ENCODE measurements at regions not wholly inside any gene's neighbourhood (a gene's known extent, or its start where the extent isn't known, plus 50 kb on each side); places are given as distances from the start of the nearest gene placed in this dataset.

DNA sequence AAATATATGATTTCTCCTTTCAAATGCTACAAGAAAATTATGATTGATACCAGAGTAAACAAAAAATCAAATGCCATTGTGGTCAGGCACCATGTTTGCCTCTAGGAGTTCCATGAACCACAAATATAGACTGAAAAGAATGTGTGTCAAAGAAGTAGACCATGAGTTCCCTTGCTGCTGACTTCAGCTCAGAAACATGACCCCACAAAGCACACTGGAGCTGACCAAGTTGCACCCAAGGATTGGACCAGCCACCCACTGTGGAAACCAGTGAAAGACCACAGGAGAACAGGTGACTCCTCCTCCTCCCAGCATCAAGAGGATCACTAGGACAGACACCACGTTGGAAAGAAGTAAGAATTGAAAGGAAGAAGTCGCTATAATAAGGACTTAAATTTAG is 90.8 kb upstream of the TENT5A start:
- Histone ChIP-seq H3K27ac (no peak overlapping the region), H3K4me1 (no peaks in the 10 kb centered on the region), H3K27me3 (no peaks in the 10 kb centered on the region), H3K4me3 (no peak overlapping the region), H3K9me3 (replicated peaks) (no peaks in the 10 kb centered on the region), H3K36me3 (no peaks in the 10 kb centered on the region)
- DNase-seq = peak in 1 of 2 experiments; percentile 11

GRCh38 chr6:81842254-81842653 is 89.8 kb upstream of the TENT5A start:
- H3K27ac ChIP-seq = no peak overlapping the region
- no peaks in the 10 kb centered on the region for H3K4me1 ChIP-seq
- H3K4me3 ChIP-seq = no peak overlapping the region
- H3K9me3 ChIP-seq (replicated peaks) = no peaks in the 10 kb centered on the region
- no peak for DNase-seq
- H3K27me3 ChIP-seq = no peaks in the 10 kb centered on the region
- H3K36me3 ChIP-seq = no peaks in the 10 kb centered on the region

DNA sequence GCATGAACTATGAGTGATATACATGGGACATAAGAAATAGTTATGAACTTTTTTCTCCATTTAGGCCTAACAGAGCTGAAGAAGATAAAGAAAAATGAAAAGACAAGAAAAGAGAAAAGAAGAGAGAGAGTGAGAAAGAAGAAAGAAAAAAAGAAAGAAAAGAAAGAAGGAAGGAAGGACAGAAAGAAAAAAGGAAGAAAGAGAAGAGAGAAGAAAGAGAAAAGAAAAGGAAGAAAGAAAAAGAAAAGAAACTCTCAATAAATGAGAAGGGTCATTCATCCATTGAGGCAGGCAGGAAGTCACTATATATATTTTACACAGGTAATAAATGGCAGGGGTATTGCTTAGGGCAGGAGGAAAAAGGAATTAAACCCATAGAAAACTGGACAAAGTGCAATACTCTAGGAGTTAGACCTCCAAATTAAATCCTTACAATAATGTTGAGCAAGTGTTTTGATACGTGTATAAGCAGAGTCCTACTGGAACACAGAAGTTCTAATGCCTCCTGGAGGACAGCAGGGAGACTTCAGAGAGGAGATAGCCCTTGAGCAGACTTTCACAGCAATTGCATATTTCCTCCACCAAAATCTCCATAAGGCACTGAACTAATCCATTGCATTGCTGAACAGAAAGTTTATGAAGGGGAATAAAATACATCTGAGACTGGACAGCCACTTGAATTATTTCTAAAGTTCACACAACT is 86.4 kb upstream of the TENT5A start:
- no peak overlapping the region for H3K4me3 ChIP-seq

GRCh38 chr6:81838031-81838430 is 85.5 kb upstream of the TENT5A start:
- no peaks in the 10 kb centered on the region for H3K36me3 ChIP-seq
- no peak for DNase-seq
- no peaks in the 10 kb centered on the region for H3K9me3 ChIP-seq (replicated peaks)
- no peaks in the 10 kb centered on the region for H3K27me3 ChIP-seq
- no peak overlapping the region for H3K27ac ChIP-seq
- no peaks in the 10 kb centered on the region; the same call in 1 of the 2 replicates for H3K4me1 ChIP-seq
- no peak overlapping the region for H3K4me3 ChIP-seq

More for the DNA sequence above, 86.4 kb upstream of the TENT5A start:
- Histone ChIP-seq H3K27me3 (no peaks in the 10 kb centered on the region), H3K4me1 (no peaks in the 10 kb centered on the region; the same call in 1 of the 2 replicates), H3K9me3 (replicated peaks) (no peaks in the 10 kb centered on the region), H3K36me3 (no peaks in the 10 kb centered on the region), H3K27ac (no peak overlapping the region)
- DNase-seq = no peak

DNA sequence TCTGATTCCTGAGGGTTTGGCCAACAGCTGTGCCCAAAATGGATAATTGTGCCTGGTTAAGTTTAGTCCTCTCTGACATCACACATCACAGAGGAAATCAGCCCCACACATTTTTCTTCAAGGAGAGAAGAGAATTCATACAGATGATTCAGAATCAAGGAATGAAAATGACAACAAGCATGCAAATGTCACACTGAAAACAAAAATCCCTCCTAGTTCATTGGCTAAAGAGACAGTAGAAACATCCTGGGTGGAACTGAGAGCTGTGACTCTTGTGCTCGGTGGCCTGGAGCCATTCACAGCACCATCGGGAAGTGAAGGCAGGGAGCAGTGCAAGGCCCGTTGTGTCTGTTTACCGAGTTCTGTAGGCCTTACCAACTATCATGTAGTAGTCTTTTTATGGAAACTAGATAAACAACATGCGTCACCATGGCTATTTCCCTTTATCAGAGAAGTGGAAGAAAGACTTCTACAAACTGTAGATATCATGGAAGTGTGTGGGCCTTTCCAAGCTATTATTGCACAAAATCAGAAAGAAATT is 81.7 kb upstream of the TENT5A start:
- Histone ChIP-seq H3K9me3 (replicated peaks) (no peaks in the 10 kb centered on the region), H3K27ac (no peak overlapping the region), H3K27me3 (no peaks in the 10 kb centered on the region), H3K4me1 (no peaks in the 10 kb centered on the region; the same call in 1 of the 2 replicates), H3K36me3 (no peaks in the 10 kb centered on the region), H3K4me3 (no peak overlapping the region)
- peak in 1 of 2 experiments; percentile 8 for DNase-seq

DNA sequence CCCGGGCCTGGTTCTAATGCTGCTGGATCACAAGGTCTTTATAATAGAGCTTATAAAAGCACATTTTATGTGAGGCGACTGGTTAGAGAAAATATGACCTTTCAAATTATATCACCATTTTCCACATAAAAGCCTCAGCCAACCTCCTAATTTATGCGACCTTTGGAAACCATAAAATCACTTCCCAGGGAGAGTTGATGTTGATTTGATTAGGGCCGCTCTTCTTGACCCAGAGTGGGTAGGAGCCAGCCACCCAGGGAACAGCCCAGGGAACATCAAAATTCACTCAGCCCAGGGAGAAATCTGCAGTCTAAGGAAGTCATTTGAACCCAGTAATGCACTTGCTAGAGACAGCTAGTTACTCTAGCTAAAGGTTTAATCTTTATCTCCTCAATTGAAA is 79.8 kb upstream of the TENT5A start:
- Histone ChIP-seq H3K27me3 (no peaks in the 10 kb centered on the region), H3K9me3 (replicated peaks) (no peaks in the 10 kb centered on the region), H3K4me3 (no peak overlapping the region), H3K27ac (no peak overlapping the region), H3K4me1 (no peaks in the 10 kb centered on the region; the same call in 1 of the 2 replicates), H3K36me3 (no peaks in the 10 kb centered on the region)
- no peak for DNase-seq

DNA sequence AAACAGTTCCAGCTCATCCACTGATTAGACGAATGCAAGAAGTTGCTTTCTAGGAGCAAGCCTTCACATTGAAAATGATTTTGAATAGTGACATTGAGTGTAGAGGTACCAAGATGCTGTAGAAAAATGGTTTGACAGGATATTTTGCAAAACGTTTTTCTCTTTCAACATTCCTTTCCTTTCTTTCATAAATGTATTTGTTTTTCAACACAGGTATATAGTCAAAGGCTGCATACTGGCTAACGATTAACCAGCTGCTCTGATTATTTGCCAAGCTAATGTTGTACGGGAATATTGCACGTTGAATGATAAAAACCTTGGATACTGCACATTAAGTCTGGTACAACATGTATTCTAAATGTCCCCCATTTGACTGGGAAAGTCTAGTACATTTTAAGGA is 78.8 kb upstream of the TENT5A start:
- Histone ChIP-seq H3K36me3 (no peaks in the 10 kb centered on the region), H3K27ac (no peak overlapping the region), H3K4me1 (no peaks in the 10 kb centered on the region; the same call in 1 of the 2 replicates), H3K4me3 (no peak overlapping the region), H3K9me3 (replicated peaks) (no peaks in the 10 kb centered on the region), H3K27me3 (no peaks in the 10 kb centered on the region)
- DNase-seq = no peak

- Histone ChIP-seq H3K27ac (no peak overlapping the region), H3K36me3 (no peaks in the 10 kb centered on the region), H3K4me1 (no peaks in the 10 kb centered on the region), H3K27me3 (no peaks in the 10 kb centered on the region), H3K4me3 (no peak overlapping the region), H3K9me3 (replicated peaks) (no peaks in the 10 kb centered on the region)
- no peak for DNase-seq
Measured at GRCh38 chr6:81826784-81827183, 74.3 kb upstream of the TENT5A start.

DNA sequence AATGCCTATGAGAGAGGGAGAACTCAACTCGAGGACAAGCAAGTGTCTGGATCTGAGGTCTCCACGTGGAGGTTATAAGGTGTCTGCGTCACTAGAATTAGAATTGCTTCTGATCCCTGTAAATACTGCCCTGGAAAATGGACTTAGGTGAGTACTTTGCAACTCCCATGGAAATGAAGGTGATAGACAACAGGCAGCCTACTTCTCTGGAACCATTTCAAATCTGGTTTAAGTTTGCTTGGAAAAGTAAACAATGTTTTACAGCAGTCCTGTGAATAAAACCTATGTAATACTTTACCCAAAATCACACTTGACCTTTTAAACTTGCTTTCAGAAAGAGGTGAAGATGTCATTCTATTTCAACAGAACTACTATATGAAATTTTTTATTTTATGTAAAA is 70.1 kb upstream of the TENT5A start:
- Histone ChIP-seq H3K27me3 (no peaks in the 10 kb centered on the region), H3K4me1 (no peaks in the 10 kb centered on the region), H3K36me3 (no peaks in the 10 kb centered on the region)

GRCh38 chr6:81821449-81821848 is 69.0 kb upstream of the TENT5A start:
- H3K9me3 ChIP-seq (replicated peaks) = no peaks in the 10 kb centered on the region
- H3K27me3 ChIP-seq = no peaks in the 10 kb centered on the region
- no peak for DNase-seq
- no peaks in the 10 kb centered on the region for H3K4me1 ChIP-seq
- H3K4me3 ChIP-seq = no peak overlapping the region
- no peaks in the 10 kb centered on the region for H3K36me3 ChIP-seq
- no peak overlapping the region for H3K27ac ChIP-seq

More for the DNA sequence above, 70.1 kb upstream of the TENT5A start:
- DNase-seq = no peak
- Histone ChIP-seq H3K9me3 (replicated peaks) (no peaks in the 10 kb centered on the region), H3K27ac (no peak overlapping the region), H3K4me3 (no peak overlapping the region)

- DNase-seq = no peak
- Histone ChIP-seq H3K27me3 (no peaks in the 10 kb centered on the region), H3K4me1 (no peaks in the 10 kb centered on the region), H3K9me3 (replicated peaks) (no peaks in the 10 kb centered on the region), H3K27ac (no peak overlapping the region), H3K36me3 (no peaks in the 10 kb centered on the region), H3K4me3 (no peak overlapping the region)
Measured at GRCh38 chr6:81820980-81821379, 68.5 kb upstream of the TENT5A start.

DNA sequence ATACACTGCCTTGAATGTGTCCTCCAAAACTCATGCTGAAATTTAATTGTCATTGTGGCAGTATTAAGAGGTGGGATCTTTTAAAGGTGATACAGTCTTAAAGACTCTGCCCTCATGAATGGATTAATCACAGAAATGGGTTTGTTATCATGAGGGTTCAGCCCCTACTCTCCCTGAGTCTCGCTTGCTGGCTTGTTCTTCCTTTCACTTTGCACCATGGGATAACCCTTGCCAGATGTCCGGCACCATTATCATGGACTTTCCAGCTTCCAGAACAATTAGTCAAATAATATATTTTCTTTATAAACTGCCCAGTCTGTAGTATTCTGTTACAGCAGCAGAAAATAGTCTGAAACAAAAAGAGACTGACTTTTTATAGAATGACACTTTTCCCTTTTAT is 67.9 kb upstream of the TENT5A start:
- Histone ChIP-seq H3K4me1 (no peaks in the 10 kb centered on the region), H3K4me3 (no peak overlapping the region)

DNA sequence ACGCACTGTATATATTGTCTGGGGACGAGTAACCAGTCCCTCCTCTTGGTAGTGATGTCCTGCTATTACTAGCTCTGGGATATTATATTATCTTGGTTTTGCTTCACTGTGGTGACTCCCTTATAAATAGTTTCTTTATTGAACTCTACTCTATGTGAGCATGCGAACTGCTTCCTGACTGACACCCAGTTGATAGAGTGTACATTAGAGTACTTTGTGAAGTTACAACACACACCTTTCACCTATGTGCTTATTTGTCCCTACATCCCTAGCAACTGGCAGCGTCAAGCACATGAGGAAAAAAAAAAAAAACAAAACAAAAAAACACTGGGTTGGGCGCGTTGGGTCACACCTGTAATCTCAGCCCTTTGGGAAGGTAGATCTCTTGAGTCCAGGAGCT is 67.3 kb upstream of the TENT5A start:
- Histone ChIP-seq H3K36me3 (no peaks in the 10 kb centered on the region), H3K4me3 (no peak overlapping the region), H3K4me1 (no peaks in the 10 kb centered on the region), H3K9me3 (replicated peaks) (no peaks in the 10 kb centered on the region), H3K27ac (no peak overlapping the region), H3K27me3 (no peaks in the 10 kb centered on the region)
- no peak for DNase-seq

More for the DNA sequence above, 67.9 kb upstream of the TENT5A start:
- Histone ChIP-seq H3K27me3 (no peaks in the 10 kb centered on the region), H3K36me3 (no peaks in the 10 kb centered on the region), H3K27ac (no peak overlapping the region), H3K9me3 (replicated peaks) (no peaks in the 10 kb centered on the region)
- no peak for DNase-seq

DNA sequence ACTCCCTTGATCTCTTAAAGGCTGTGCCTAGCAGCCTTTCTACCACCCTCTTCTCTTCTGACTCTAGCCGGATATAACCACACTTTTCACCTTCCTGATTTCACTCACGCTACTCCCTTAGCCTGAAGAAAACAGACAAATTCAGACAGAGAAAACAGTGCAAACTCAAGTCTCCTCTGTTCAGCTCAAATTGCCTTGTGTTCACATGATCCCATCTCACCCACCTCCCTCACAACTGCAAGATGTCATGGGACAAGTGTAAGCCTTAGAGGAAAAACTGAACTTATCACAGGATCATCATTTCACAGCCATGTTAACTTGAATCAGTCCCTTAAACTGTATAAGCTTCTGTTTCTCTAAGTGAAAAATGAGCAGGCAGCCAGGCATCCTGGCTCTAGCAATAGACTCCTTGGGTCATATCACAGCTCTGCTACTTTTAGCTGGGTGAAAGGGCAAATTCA is 66.5 kb upstream of the TENT5A start:
- H3K9me3 ChIP-seq (replicated peaks) = no peaks in the 10 kb centered on the region
- H3K4me1 ChIP-seq = no peaks in the 10 kb centered on the region
- no peaks in the 10 kb centered on the region for H3K36me3 ChIP-seq
- no peak overlapping the region for H3K27ac ChIP-seq
- no peak overlapping the region for H3K4me3 ChIP-seq
- DNase-seq = no peak
- H3K27me3 ChIP-seq = no peaks in the 10 kb centered on the region

DNA sequence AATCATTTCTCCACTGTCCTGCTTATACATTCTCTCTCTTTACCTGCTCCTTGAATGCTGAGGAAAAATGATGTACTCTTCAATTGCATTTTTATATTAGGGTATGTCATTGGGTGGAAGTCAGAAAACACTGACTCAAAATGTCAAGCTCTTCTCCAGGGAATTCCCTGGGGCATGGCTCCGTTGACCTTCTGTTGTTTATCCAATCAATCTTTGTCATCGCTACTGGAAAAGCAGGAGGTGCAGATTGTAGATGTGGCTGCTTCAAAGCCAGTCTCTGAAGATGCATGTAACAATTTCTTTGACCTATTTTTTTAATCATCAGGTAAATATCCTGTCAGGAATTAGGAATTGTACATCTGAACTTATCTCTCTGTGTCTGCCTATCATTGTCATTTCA is 63.9 kb upstream of the TENT5A start:
- no peak for DNase-seq
- no peaks in the 10 kb centered on the region for H3K27me3 ChIP-seq
- H3K27ac ChIP-seq = no peak overlapping the region
- no peaks in the 10 kb centered on the region for H3K36me3 ChIP-seq
- H3K4me1 ChIP-seq = no peaks in the 10 kb centered on the region
- no peaks in the 10 kb centered on the region for H3K9me3 ChIP-seq (replicated peaks)
- H3K4me3 ChIP-seq = no peak overlapping the region
